ENCODE measurements at regions not wholly inside any gene's neighbourhood (a gene's known extent, or its start where the extent isn't known, plus 50 kb on each side); places are given as distances from the start of the nearest gene placed in this dataset.
"Not testable (repeated sequence)": the region's sequence is repeated elsewhere in the genome, so short reads cannot be mapped to it uniquely, and the experiment has no call there.

DNA sequence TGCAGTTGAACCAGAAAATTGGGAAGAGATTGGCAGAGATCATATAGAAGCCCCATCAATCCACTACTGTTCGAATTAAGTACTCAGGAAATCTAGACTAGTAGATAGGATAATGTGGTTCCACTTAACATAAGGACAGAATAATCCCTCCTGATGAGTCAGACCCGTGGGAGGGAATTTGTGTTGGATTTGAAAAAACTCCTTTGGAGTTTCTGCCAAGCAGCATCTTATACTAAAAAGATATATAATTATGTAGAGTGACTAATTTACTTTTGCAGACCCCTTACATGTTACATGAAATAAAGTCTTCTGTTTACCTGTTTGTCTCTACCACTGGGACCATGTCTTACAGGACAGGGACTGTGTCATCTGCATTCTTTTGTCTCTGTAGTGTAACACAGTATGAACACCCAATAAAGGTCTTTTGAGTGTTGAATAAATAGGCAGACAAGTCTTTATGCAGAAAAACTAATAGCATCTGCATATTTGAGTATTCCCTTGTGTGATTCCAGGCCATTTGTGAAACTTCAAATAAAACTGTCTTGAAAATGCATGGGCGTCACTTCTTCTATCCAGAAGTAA is 122.6 kb upstream of the DNAJC10 start:
- Mint-ChIP-seq H3K4me3 (no peak overlapping the region), H3K27ac (no peak overlapping the region), H3K9me3 (no peaks in the 10 kb centered on the region), H3K36me3 (ENCODE audit: low read depth) (no peaks in the 10 kb centered on the region), H3K4me1 (no peaks in the 10 kb centered on the region), H3K27me3 (peaks cover 17% of the 10 kb centered on the region)
- no peak for DNase-seq
- POLR2A ChIA-PET: no interaction called here
- CTCF ChIA-PET: no interaction called here

DNA sequence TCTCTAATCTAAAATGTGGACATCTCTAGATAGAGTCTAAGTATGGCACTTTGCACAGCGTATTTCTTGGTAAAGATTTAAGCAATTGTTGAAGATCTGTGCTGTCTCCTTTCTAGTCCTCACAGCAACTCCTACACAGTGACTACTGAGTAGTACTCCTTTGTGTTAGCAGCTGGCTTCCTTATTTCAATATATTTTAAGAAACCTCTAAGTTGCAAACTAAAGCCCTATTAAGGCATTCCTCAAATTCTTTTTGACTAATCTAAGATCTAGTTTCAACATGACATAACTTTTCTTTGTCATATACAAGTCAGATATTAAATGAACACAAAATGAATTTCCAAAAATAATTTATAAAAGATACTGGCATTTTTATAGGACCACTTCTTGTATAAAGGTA is 121.8 kb upstream of the DNAJC10 start:
- H3K36me3 Mint-ChIP-seq (ENCODE audit: low read depth): no peaks in the 10 kb centered on the region
- no peak overlapping the region for H3K4me3 Mint-ChIP-seq
- no peaks in the 10 kb centered on the region for H3K4me1 Mint-ChIP-seq
- H3K27me3 Mint-ChIP-seq: peaks cover 17% of the 10 kb centered on the region
- H3K9me3 Mint-ChIP-seq: no peaks in the 10 kb centered on the region
- DNase-seq: no peak
- POLR2A ChIA-PET: no interaction called here
- H3K27ac Mint-ChIP-seq: no peak overlapping the region
- CTCF ChIA-PET: no interaction called here

DNA sequence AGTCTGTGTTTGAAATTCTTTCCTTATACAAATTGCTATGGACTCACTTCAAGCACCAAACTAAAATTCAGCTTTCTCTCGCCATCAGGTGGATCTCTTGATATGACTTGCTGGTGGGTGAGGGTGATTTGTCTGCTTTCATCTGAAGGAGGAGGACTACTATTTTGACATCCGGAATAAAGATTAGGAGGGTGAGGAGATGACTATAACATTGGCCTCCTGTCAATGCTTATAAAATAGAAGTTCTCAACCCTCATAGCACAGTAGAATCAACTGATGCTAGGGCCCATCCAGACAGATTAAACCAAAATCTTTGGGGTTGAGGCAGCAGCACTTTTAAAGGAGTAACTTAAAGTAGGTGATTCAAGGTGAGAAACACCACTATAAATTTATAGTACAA is 120.4 kb upstream of the DNAJC10 start:
- Mint-ChIP-seq H3K27ac (no peak overlapping the region), H3K4me3 (no peak overlapping the region), H3K36me3 (ENCODE audit: low read depth) (no peaks in the 10 kb centered on the region), H3K9me3 (no peaks in the 10 kb centered on the region), H3K27me3 (peaks cover 17% of the 10 kb centered on the region), H3K4me1 (no peaks in the 10 kb centered on the region)
- CTCF ChIA-PET: interaction anchor here (0.6 kb wide), 1 partner anchor 129 kb away, joined by 3 read pairs; no protein-coding TSS in a partner anchor
- no peak for DNase-seq
- POLR2A ChIA-PET: no interaction called here

DNA sequence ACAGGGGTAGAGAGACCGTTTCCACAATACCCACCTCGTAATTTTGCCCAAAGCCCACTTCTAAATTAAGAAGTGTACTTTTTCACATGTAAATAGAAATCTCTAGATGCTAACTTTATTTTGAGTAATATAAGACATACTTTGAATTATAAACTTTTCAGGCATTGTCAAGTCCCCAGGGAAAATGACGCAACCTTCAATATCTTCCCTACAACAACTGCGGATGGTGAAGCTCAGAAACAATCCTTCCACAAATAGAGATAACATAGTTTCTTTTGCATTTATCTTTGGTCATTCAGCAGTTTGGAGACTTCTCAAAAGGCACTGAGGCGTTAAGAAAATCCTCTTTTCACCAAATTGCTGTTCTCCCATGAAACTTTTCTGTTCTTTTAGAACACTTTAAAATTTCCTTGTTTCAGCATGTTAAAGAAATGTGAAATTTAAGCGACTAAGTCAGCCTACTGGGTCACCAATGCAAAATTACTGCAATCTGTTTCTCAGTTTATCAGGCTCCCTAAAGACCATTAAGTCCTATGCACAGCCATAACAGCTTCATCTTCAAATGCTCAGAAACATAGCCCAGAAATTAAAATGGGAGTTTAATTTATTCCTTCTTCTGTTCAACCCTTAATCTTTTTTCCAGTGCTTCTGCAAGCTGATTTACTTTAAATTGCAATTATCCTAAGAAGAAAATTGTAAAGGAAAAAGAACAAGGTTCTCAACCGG is 118.3 kb upstream of the DNAJC10 start:
- H3K27ac Mint-ChIP-seq: no peak overlapping the region
- no peaks in the 10 kb centered on the region for H3K9me3 Mint-ChIP-seq
- DNase-seq: no peak
- peaks cover 13% of the 10 kb centered on the region for H3K27me3 Mint-ChIP-seq
- ChIA-PET POLR2A (no interaction called here), CTCF (no interaction called here)
- H3K36me3 Mint-ChIP-seq (ENCODE audit: low read depth): no peaks in the 10 kb centered on the region
- no peak overlapping the region for H3K4me3 Mint-ChIP-seq
- H3K4me1 Mint-ChIP-seq: no peaks in the 10 kb centered on the region

DNA sequence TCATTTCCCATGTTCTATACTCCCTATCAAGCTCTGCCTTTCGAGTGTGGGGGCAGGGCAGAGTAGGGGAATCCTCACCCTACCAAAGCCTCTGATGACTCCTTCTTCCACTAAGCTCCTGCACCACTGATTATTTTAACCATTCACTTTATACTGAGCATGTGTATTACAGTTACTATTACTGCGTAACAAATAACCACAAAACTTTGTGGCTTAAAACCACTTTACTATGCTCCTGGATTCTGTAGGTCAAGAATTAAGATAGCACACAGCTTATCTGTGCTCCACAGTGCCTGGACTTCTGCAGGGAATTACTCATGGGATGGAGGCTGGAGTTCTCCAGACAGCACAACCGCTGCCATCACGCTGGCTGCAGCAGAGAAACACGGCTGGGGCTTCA is 117.4 kb upstream of the DNAJC10 start:
- no peak for DNase-seq
- Mint-ChIP-seq H3K27ac (no peak overlapping the region), H3K9me3 (no peaks in the 10 kb centered on the region), H3K36me3 (ENCODE audit: low read depth) (no peaks in the 10 kb centered on the region), H3K4me1 (no peaks in the 10 kb centered on the region), H3K27me3 (peaks cover 11% of the 10 kb centered on the region), H3K4me3 (no peak overlapping the region)
- CTCF ChIA-PET: no interaction called here
- POLR2A ChIA-PET: no interaction called here

DNA sequence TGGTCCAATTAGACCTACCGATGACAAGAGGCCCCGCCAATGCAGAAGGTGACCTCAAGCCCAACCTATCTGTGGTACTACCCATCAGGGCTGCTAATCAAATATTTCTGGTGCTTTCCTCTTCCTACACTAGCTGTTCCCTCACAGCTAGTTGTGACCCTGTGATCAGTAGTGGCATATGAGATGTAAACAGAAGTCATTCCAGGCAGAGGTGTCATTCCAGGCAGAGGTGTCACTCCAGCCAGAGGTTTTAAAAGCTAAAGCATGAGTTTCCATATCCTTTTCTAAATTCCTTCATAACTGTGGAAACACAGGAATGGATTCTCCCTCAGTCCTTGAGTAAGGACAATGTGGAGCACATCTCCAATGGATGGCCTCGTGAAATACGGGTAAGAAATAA is 110.9 kb upstream of the DNAJC10 start:
- POLR2A ChIA-PET: no interaction called here
- CTCF ChIA-PET: no interaction called here
- H3K9me3 Mint-ChIP-seq: no peaks in the 10 kb centered on the region

DNA sequence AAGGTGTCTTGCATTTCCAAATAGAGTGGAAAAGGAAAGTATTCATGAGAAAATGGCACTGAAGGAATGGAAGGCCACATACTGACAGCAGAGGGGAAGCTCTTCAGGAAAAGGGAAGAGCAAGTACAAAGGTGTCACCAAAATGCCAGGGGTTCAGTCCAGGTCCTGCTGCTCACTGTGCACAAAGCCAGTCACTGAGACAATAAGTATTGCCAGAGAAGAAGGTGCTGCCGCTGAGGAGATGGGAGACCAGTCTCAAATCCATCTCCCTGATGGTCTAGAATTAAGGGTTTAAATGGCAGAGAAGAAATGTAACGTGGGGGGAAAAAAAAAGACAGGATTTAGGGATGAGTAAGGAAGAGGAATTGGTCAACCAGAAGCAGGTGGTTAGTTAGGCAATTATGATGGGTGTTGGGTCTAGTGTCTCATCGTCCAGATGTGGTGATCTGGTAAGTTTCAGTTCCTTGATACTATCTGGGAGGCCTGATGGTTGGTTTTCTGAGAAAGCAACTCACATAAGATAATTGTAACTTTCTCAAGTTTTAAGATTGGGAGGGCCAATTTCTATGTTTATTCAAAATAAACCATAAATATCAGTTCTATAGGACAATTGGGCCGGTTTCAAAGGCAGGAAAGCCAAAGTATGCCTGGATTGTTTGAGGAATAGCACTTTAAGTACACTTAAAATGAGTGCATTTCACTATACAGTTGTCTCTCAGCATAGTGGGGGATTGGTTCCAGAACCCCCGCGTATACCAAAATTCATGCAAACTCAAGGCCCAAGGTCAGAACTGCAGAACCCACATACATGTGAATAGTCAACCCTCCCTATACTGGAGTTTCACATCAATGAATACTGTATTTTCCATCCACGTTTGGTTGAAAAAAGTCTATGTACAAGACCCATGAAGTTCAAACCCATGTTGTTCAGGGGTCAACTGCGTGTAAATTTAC is 109.1 kb upstream of the DNAJC10 start:
- ChIA-PET CTCF (no interaction called here), POLR2A (no interaction called here)
- Mint-ChIP-seq H3K4me3 (no peak overlapping the region), H3K9me3 (no peaks in the 10 kb centered on the region), H3K36me3 (ENCODE audit: low read depth) (no peaks in the 10 kb centered on the region), H3K27ac (no peak overlapping the region), H3K4me1 (no peaks in the 10 kb centered on the region), H3K27me3 (peaks cover 2% of the 10 kb centered on the region)
- no peak for DNase-seq

More for the DNA sequence above, 110.9 kb upstream of the DNAJC10 start:
- H3K4me1 Mint-ChIP-seq: no peaks in the 10 kb centered on the region
- H3K4me3 Mint-ChIP-seq: no peak overlapping the region
- peaks cover 2% of the 10 kb centered on the region for H3K27me3 Mint-ChIP-seq
- DNase-seq: no peak
- no peak overlapping the region for H3K27ac Mint-ChIP-seq
- no peaks in the 10 kb centered on the region for H3K36me3 Mint-ChIP-seq (ENCODE audit: low read depth)

DNA sequence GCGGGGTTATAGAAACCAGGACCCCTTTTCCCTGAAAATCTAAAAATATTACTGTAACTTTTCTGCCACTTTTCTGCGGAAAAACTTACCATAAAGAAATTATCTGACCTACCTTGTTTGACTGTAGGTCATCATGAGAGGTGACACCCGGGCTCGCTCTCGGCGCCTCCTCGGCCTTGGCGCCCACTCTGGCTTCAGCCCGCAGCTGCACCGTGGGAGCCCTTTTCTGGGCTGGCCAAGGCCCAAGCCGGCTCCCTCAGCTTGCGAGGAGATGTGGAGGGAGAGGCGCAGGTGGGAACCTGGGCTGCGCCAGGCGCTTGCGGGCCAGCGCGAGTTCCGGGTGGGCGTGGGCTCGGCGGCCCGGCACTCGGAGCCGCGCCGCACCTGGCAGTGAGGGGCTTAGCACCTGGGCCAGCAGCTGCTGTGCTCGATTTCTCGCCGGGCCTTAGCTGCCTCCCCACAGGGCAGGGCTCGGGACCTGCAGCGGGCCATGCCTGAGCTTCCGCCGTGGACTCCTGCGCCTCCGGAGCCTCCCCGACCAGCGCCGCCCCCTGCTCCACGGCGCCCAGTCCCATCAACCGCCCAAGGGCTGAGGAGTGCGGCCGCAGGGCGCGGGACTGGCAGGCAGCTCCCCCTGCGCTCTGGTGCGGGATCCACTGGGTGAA is 107.7 kb upstream of the DNAJC10 start:
- Mint-ChIP-seq H3K27me3 (no peaks in the 10 kb centered on the region), H3K9me3 (no peaks in the 10 kb centered on the region), H3K27ac (no peak overlapping the region), H3K4me1 (no peaks in the 10 kb centered on the region), H3K4me3 (no peak overlapping the region), H3K36me3 (ENCODE audit: low read depth) (no peaks in the 10 kb centered on the region)
- ChIA-PET POLR2A (no interaction called here), CTCF (no interaction called here)
- no peak for DNase-seq

DNA sequence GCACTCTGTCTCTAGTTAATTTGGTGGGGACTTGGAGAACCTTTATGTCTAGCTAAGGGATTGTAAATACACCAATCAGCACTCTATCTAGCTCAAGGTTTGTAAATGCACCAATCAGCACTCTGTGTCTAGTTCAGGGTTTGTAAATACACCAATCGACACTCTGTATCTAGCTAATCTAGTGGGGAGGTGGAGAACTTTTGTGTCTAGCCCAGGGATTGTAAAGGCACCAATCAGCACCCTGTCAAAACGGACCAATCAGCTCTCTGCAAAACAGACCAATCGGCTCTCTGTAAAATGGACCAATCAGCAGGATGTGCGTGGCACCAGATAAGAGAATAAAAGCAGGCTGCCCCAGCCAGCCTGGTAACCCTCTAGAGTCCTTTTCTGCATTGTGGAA is 107.1 kb upstream of the DNAJC10 start:
- CTCF ChIA-PET; H3K27me3 Mint-ChIP-seq; H3K4me3 Mint-ChIP-seq; H3K36me3 Mint-ChIP-seq (ENCODE audit: low read depth); DNase-seq; H3K27ac Mint-ChIP-seq; POLR2A ChIA-PET; H3K4me1 Mint-ChIP-seq; H3K9me3 Mint-ChIP-seq: not testable (repeated sequence)

DNA sequence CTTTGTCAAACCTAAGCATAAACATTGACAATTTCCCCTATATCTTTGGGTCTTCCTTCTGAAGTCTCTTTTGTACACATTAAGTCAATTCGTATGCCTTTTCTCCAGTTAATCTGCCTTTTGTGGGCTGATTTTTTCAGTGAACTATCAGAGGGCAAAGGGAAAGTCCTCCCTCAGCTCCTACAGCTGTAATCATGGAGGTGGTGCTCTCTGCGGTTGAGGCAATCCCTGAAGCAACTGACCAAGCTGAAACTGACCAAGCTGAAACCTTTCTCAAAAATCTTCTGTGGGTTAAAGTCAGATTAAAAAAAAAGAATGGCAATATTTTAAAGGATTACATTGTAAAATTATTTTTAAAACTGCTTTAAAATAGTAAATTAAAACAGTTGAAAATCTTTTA is 105.8 kb upstream of the DNAJC10 start:
- H3K4me1 Mint-ChIP-seq: no peaks in the 10 kb centered on the region
- no peak for DNase-seq
- H3K4me3 Mint-ChIP-seq: no peak overlapping the region
- H3K36me3 Mint-ChIP-seq (ENCODE audit: low read depth): no peaks in the 10 kb centered on the region
- ChIA-PET CTCF (interaction anchor here (0.7 kb wide), 1 partner anchor 401 kb away, joined by 3 read pairs; no protein-coding TSS in a partner anchor), POLR2A (interaction anchor here (0.6 kb wide), 1 partner anchor 352 kb away, joined by 7 read pairs; no protein-coding TSS in a partner anchor)
- no peaks in the 10 kb centered on the region for H3K27me3 Mint-ChIP-seq
- no peaks in the 10 kb centered on the region for H3K9me3 Mint-ChIP-seq
- H3K27ac Mint-ChIP-seq: no peak overlapping the region

DNA sequence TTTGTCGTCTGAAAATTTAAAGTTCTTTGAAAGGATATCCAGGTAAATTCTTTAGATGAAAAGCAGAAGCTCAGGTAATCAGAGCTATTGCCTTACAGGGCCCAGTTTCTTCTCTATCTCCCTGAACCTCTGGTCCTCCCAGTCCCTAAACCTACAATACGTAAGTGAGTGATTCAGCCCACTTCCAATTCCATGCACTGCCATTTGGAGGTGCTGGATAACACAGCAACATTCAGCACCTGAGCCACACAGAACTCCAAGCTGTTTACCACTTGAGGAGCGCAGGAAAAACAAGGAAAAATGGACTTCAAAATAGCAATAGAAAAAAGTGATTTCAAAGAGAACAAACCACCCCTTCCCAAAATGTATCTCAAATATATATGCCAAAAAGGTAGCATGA is 105.0 kb upstream of the DNAJC10 start:
- Mint-ChIP-seq H3K4me1 (no peaks in the 10 kb centered on the region), H3K9me3 (no peaks in the 10 kb centered on the region), H3K27ac (no peak overlapping the region), H3K36me3 (ENCODE audit: low read depth) (no peaks in the 10 kb centered on the region), H3K27me3 (no peaks in the 10 kb centered on the region), H3K4me3 (no peak overlapping the region)
- DNase-seq: no peak
- CTCF ChIA-PET: no interaction called here
- POLR2A ChIA-PET: interaction anchor here (0.6 kb wide), 1 partner anchor 353 kb away, joined by 7 read pairs; no protein-coding TSS in a partner anchor

DNA sequence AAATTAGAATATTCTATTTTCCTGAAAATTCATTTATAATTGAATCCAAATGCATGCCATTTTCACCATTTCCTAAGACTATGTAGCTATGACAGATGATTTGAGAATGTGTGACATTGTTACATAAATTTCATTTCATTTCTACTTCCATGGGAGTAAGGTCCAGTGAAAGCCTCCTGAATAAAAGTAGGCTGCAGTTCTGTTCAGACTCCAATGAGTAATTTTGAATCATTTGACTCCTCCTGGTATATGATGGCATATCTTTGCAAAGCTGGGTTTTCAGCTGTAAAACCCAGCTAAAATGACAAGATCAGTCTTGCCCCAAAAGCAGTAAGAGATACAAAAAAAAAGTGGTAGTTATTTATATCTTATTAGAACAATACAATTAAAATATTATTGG is 101.0 kb upstream of the DNAJC10 start:
- no peaks in the 10 kb centered on the region for H3K36me3 Mint-ChIP-seq (ENCODE audit: low read depth)
- POLR2A ChIA-PET: no interaction called here
- H3K27me3 Mint-ChIP-seq: no peaks in the 10 kb centered on the region
- CTCF ChIA-PET: no interaction called here
- H3K27ac Mint-ChIP-seq: no peak overlapping the region
- no peaks in the 10 kb centered on the region for H3K9me3 Mint-ChIP-seq
- no peaks in the 10 kb centered on the region for H3K4me1 Mint-ChIP-seq
- no peak overlapping the region for H3K4me3 Mint-ChIP-seq
- DNase-seq: no peak
